Esophagus (tissue), 2 donors: ENCODE measurements at regions not wholly inside any gene's neighbourhood (a gene's known extent, or its start where the extent isn't known, plus 50 kb on each side); places are given as distances from the start of the nearest gene placed in this dataset.

ENCODE experiments used
- H3K27ac ChIP-seq, 2 donors: one replicate each; pipeline ENCODE4 v1.5.1; 2013; ENCODE audit warnings: low read depth in 2 of 2, mild to moderate bottlenecking in 2 of 2, inconsistent platforms in 1 of 2, low read length in 1 of 2, moderate library complexity in 1 of 2
- H3K27me3 ChIP-seq, 2 donors: one replicate each; pipeline ENCODE4 v1.6.1; 2013; ENCODE audit warnings: low read length in 2 of 2, control low read depth in 1 of 2, mild to moderate bottlenecking in 1 of 2; ENCODE audit not compliant: insufficient read depth in 2 of 2, control insufficient read depth in 1 of 2
- H3K36me3 ChIP-seq, 2 donors: one replicate each; pipeline ENCODE4 v1.6.1; 2013; ENCODE audit warnings: low read length in 1 of 2; ENCODE audit not compliant: control insufficient read depth in 2 of 2, insufficient read depth in 2 of 2
- H3K4me1 ChIP-seq, 2 donors: one replicate each; pipeline ENCODE4 v1.6.1; 2013; ENCODE audit warnings: low read length in 1 of 2; ENCODE audit not compliant: control insufficient read depth in 2 of 2, insufficient read depth in 2 of 2
- H3K4me3 ChIP-seq, 2 donors: one replicate each; pipeline ENCODE4 v1.5.1; 2013; ENCODE audit warnings: low read length in 2 of 2, mild to moderate bottlenecking in 2 of 2, low read depth in 1 of 2, moderate library complexity in 1 of 2
- H3K9me3 ChIP-seq, 2 donors: one replicate each; pipeline ENCODE4 v1.6.1; 2013; ENCODE audit warnings: mild to moderate bottlenecking in 2 of 2, low read depth in 1 of 2, low read length in 1 of 2, moderate library complexity in 1 of 2; ENCODE audit not compliant: control insufficient read depth in 2 of 2, insufficient read depth in 1 of 2
- whole genome bisulfite sequencing, 2 donors: extraction: QIAGEN DNeasy Blood & Tissue Kit; methylation state at CpG; one replicate each; pipeline ENCODE4 v1.1.7; 2013; 5-methylcytosine and 5-hydroxymethylcytosine counted together
- donor health status: healthy with polysubstance abuse.
- donor health status: Bipolar disorder and iron deficiency.

DNA sequence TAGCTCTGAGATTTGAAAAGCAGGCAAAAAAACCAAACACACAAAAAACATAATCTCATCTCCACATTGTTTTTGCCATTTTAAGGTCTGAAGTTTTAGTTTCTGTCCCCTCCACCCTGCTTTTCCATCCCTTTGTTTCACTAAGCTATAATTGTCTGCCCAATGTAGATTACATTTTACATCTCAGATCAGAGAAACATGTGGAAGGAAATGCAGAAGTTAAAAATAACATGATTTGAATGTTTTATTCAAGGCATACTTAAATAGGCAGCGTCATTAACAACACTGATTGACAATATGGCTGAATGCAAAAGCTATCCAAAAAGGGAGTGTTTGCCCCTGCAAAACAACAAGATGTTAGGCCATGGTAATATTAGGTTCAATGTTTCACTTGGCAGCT lies 448.1 kb upstream of the ZNF385D start:
- 43 to 46% methylated on average over 1 of the region's 1 CpG for WGBS, 2 donors
- H3K9me3 ChIP-seq: no peaks in the 10 kb centered on the region
- no peaks in the 10 kb centered on the region for H3K27me3 ChIP-seq
- H3K27ac ChIP-seq: no peak overlapping the region
- no peaks in the 10 kb centered on the region for H3K36me3 ChIP-seq
- no peak overlapping the region for H3K4me3 ChIP-seq
- no peaks in the 10 kb centered on the region for H3K4me1 ChIP-seq

DNA sequence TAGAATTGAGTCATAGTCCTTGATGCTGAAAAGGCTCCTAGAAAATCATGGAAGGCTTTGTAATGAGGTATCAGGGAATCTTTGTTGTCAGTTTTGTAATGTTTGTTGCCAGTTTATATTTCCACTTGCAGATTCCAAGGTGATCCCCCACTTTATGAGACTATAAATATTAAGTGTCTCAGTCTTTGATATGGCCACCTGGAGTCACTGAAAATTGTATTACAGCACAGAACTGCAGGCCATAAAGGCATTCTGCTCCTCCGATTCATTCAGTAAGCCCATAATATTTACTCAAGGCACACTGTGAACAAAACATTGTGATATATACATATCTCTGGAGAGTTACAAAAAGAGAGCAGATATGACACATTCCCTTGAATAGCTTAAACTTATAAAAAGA lies 457.8 kb upstream of the ZNF385D start:
- WGBS, 2 donors: 42 to 53% methylated on average over 1 of the region's 1 CpG
- H3K27me3 ChIP-seq: no peaks in the 10 kb centered on the region

DNA sequence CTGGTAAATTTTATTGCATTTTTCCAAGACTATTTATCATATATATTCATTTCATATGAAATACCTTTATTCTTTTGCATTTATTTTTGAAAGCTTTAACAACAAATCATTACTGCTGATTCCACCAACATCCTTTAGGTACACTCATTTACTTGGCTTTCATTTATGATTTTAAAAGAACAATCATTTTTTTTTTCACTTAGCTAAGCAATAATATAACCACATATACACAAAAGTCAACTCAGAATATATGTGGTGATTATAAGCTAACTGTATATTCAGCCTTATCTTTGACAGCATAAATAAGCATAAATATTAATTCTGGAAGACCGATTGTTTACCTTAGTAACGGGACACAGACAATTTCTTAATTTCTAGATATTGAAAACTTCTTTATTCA lies 458.6 kb upstream of the ZNF385D start:
- no peaks in the 10 kb centered on the region for H3K36me3 ChIP-seq
- WGBS, 2 donors: 81% methylated on average over 2 of the region's 2 CpGs

More for the DNA sequence above, 457.8 kb upstream of the ZNF385D start:
- Histone ChIP-seq H3K4me3 (no peak overlapping the region), H3K27ac (no peak overlapping the region), H3K9me3 (no peaks in the 10 kb centered on the region), H3K36me3 (no peaks in the 10 kb centered on the region), H3K4me1 (no peaks in the 10 kb centered on the region)

DNA sequence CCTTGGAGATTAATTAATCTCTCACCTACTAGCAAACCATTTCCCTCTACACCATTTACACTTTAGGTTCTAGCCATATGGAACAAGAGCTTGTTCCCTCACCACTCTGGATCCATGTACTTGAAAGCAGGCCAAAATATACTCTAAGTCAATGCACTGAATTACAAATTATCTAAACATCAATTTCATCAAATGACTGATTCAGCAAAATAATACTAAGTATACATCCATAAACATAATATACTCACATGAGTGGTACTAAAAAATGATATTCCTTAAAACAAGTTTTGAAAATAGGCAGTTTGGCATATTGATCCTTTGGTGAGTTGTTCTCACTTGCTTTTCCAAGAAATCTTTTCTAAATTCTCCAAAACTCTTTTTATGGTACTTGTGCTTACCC lies 459.7 kb upstream of the ZNF385D start:
- H3K36me3 ChIP-seq: no peaks in the 10 kb centered on the region
- H3K9me3 ChIP-seq: no peaks in the 10 kb centered on the region
- no peaks in the 10 kb centered on the region for H3K4me1 ChIP-seq
- no peaks in the 10 kb centered on the region for H3K27me3 ChIP-seq
- H3K4me3 ChIP-seq: no peak overlapping the region
- H3K27ac ChIP-seq: no peak overlapping the region

More for the DNA sequence above, 458.6 kb upstream of the ZNF385D start:
- H3K9me3 ChIP-seq: no peaks in the 10 kb centered on the region
- H3K4me1 ChIP-seq: no peaks in the 10 kb centered on the region
- H3K27me3 ChIP-seq: no peaks in the 10 kb centered on the region
- no peak overlapping the region for H3K27ac ChIP-seq
- H3K4me3 ChIP-seq: no peak overlapping the region

DNA sequence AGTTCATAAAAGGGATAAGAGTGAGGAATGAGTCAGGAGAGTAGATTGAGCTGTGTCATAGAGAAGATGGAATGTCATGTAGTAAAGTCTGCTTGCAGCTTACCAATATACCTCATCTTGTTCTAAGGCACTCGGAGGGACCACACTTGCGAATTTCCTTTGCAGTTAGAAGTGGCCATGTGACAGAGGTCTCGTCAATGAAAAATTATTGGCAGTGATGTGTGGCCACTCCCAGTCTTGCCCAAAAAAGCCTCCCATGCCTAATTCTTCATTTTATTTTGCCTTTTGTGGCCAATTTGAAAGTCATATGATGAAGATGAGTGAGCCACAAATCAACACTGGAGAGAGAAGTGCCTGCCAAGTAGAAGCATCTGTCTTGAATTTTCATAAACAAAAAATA lies 465.6 kb upstream of the ZNF385D start:
- WGBS, 2 donors: 84 to 85% methylated on average over 3 of the region's 3 CpGs
- Histone ChIP-seq H3K4me3 (no peak overlapping the region), H3K4me1 (no peaks in the 10 kb centered on the region), H3K36me3 (no peaks in the 10 kb centered on the region), H3K9me3 (no peaks in the 10 kb centered on the region), H3K27me3 (no peaks in the 10 kb centered on the region), H3K27ac (no peak overlapping the region)

DNA sequence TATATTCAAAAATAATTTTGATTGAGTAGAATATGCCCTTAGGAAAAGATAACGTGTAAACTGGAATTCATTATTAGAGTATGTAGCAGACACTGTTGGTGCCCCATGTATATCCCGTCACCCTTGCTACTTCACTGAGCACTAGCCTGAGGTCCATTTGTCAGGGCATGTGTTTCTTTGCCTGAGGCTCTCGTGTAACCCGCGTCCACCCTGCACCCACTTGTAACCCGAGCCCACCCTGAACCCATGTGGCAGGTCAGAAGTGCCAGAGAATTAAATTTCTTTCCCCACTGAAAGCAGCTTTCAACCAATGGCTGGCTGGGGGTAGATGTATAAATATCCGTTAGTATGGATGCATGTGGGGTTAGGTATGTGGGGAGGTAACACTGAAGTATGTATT lies 474.2 kb upstream of the ZNF385D start:
- Histone ChIP-seq H3K4me3 (no peak overlapping the region), H3K27ac (no peak overlapping the region), H3K4me1 (no peaks in the 10 kb centered on the region), H3K27me3 (no peaks in the 10 kb centered on the region), H3K36me3 (no peaks in the 10 kb centered on the region), H3K9me3 (peaks cover 0 to 6% of the 10 kb centered on the region in 2 donors)
- 75 to 79% methylated on average over 7 of the region's 7 CpGs for WGBS, 2 donors

DNA sequence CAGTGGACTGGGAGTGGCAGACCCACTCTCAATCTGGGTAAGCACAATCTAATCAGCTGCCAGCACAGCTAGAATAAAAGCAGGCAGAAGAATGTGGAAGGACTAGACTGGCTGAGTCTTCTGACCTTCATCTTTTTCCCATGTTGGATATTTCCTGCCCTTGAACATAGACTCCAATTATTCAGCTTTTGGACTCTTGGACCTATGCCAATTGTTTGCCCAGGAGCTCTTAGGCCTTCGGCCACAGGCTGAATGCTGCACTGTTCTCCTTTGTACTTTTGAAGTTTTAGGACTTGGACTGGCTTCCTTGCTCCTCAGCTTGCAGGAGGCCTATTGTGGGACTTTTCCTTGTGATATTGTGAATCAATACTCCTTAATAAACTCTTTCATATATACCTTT lies 477.7 kb upstream of the ZNF385D start:
- H3K9me3 ChIP-seq: peaks cover 0 to 6% of the 10 kb centered on the region in 2 donors
- no peaks in the 10 kb centered on the region for H3K27me3 ChIP-seq
- 57% methylated on average over 1 of the region's 1 CpG for WGBS, 2 donors
- H3K36me3 ChIP-seq: no peaks in the 10 kb centered on the region
- no peaks in the 10 kb centered on the region for H3K4me1 ChIP-seq
- no peak overlapping the region for H3K27ac ChIP-seq
- H3K4me3 ChIP-seq: no peak overlapping the region

DNA sequence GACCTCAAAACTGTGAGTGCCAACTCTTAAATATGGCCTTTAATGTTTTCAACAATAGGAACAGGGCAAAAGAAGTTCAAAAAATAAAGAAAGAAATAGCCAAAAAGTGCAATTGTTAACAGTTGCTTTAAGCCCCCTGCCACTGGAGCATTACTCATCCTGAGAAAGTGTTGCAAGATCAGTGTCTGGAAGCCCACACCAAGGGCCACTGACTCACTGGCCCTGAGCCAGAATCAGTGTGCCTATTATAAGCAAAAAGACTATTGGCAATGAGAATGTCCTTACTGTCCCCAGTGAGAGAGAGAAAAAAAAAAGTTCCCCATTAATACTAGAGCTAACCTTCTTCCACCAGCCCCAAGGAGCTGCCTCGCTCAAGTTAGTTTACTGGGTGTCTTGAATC lies 480.1 kb upstream of the ZNF385D start:
- WGBS, 2 donors: 84 to 87% methylated on average over 1 of the region's 1 CpG
- H3K27ac ChIP-seq: no peak overlapping the region
- H3K27me3 ChIP-seq: no peaks in the 10 kb centered on the region
- H3K9me3 ChIP-seq: peaks cover 0 to 6% of the 10 kb centered on the region in 2 donors
- H3K36me3 ChIP-seq: no peaks in the 10 kb centered on the region
- H3K4me1 ChIP-seq: no peaks in the 10 kb centered on the region
- no peak overlapping the region for H3K4me3 ChIP-seq

DNA sequence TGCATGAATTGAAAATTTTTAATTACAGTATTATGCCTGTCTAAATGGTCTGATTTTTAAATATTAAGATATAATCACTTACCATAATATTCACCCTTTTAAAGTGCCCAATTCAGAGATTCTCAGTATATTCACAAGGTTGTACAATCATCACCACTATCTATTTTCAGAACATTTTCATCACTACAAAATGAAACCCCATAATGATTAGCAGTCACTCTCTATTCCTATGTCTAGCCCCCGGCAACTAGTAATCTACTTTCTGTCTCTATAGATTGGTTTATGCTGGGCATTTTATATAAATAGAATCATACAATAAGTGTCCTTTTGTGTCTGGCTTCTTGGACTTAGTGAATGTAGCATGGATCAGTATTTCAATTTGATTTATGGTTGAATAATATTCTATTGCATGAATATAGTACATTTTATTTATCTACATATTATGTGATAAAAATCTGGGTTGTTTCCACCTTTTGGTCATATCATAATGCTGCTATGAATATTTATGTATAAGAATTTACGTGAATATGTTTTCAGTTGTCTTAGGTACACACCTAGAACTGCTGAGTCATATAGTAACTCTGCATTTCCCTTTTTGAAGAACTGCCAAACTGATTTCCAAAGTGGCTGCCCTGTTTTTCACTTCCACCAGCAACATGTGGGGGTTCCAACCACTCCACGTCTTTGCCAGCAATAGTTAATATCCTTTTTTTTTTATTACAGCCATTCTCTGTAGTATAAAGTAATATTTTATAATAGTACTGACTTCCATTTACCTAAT lies 485.7 kb upstream of the ZNF385D start:
- Histone ChIP-seq H3K4me1 (no peaks in the 10 kb centered on the region), H3K27me3 (no peaks in the 10 kb centered on the region), H3K4me3 (no peak overlapping the region), H3K9me3 (no peaks in the 10 kb centered on the region), H3K27ac (no peak overlapping the region), H3K36me3 (no peaks in the 10 kb centered on the region)
- WGBS, 2 donors: 62 to 67% methylated on average over 3 of the region's 3 CpGs

DNA sequence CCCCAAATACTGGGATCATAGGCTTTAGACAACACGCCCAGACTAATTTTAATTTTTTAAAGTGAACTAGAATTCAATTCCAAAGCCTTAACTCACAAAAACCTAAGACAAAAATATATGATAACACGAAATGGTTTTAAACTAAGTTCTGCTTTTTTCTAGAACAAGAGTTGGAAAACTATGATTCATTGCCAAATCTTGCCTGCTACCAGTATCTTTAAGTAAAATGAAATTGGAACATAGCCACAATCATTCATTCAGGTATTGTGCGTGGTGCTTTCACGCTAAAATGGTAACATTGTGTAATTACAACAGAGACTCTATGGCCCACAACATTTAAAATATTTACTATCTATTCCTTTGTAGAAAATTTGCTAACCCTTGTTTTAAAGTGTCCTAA lies 488.0 kb upstream of the ZNF385D start:
- H3K4me3 ChIP-seq: no peak overlapping the region
- H3K27me3 ChIP-seq: no peaks in the 10 kb centered on the region
- H3K9me3 ChIP-seq: no peaks in the 10 kb centered on the region
- WGBS, 2 donors: 54 to 56% methylated on average over 4 of the region's 4 CpGs
- no peaks in the 10 kb centered on the region for H3K4me1 ChIP-seq
- no peaks in the 10 kb centered on the region for H3K36me3 ChIP-seq
- no peak overlapping the region for H3K27ac ChIP-seq
